Cardiac muscle cell (in vitro differentiated cells and primary cell): ENCODE measurements at regions not wholly inside any gene's neighbourhood (a gene's known extent, or its start where the extent isn't known, plus 50 kb on each side); places are given as distances from the start of the nearest gene placed in this dataset.
A peak's percentile ranks its signal among the peaks of the same experiment; 100 is the strongest.

Experiments used
- DNase-seq, 2 donors: peaks; one replicate each; pipeline versions ENCODE4 v3.0.0 to v3.0.0-alpha.2; 2010 to 2017; ENCODE audit warnings: low read depth in 1 of 2, low spot score in 1 of 2
- H3K27ac ChIP-seq: fragments of 200-600 bp; sonication (generic); 2 replicates; pipeline ENCODE4 v1.5.1; 2016
- H3K27me3 ChIP-seq: fragments of 200-600 bp; sonication (generic); 2 replicates; pipeline ENCODE4 v1.6.0; 2016; ENCODE audit warnings: control low read depth
- H3K36me3 ChIP-seq: fragments of 200-600 bp; sonication (generic); 2 replicates; pipeline ENCODE4 v1.5.1; 2016; ENCODE audit warnings: control low read depth
- H3K4me1 ChIP-seq: fragments of 200-600 bp; sonication (generic); 2 replicates; pipeline ENCODE4 v1.8.1; 2017; ENCODE audit warnings: low read depth, mild to moderate bottlenecking, mixed run types
- H3K4me3 ChIP-seq: fragments of 200-600 bp; sonication (generic); 2 replicates; pipeline ENCODE4 v1.5.1; 2016; ENCODE audit warnings: mild to moderate bottlenecking
- H3K9me3 ChIP-seq: fragments of 200-600 bp; sonication (generic); 2 replicates; pipeline ENCODE4 v1.5.1; 2017; ENCODE audit warnings: low read depth, mild to moderate bottlenecking, control low read depth
- CTCF ChIP-seq: IDR thresholded peaks from 2 replicates; pipeline ENCODE4 v1.5.1; 2012; ENCODE audit warnings: low read depth, mild to moderate bottlenecking, low read length

- Histone ChIP-seq H3K9me3 (no peaks in the 10 kb centered on the region), H3K27ac (no peak overlapping the region), H3K4me1 (no peaks in the 10 kb centered on the region), H3K4me3 (no peak overlapping the region), H3K27me3 (no peaks in the 10 kb centered on the region), H3K36me3 (no peaks in the 10 kb centered on the region)
- DNase-seq: no peak
- no peak for TF ChIP-seq CTCF
These were observed 191.8 kb upstream of the PLXNC1 start for GRCh38 chr12:93956551-93956950.

- Histone ChIP-seq H3K27me3 (no peaks in the 10 kb centered on the region), H3K27ac (no peak overlapping the region), H3K36me3 (no peaks in the 10 kb centered on the region), H3K4me3 (no peak overlapping the region), H3K4me1 (no peaks in the 10 kb centered on the region), H3K9me3 (no peaks in the 10 kb centered on the region)
- no peak for DNase-seq
- TF ChIP-seq CTCF: no peak
These were observed 191.2 kb upstream of the PLXNC1 start for GRCh38 chr12:93957168-93957567.

GRCh38 chr12:93957870-93958269, 190.5 kb upstream of the PLXNC1 start:
- no peak for DNase-seq
- Histone ChIP-seq H3K9me3 (no peaks in the 10 kb centered on the region), H3K4me1 (no peaks in the 10 kb centered on the region), H3K27me3 (no peaks in the 10 kb centered on the region), H3K27ac (no peak overlapping the region), H3K36me3 (no peaks in the 10 kb centered on the region), H3K4me3 (no peak overlapping the region)
- TF ChIP-seq CTCF: no peak

- Histone ChIP-seq H3K27ac (no peak overlapping the region), H3K9me3 (no peaks in the 10 kb centered on the region), H3K27me3 (no peaks in the 10 kb centered on the region), H3K4me3 (no peak overlapping the region), H3K4me1 (no peaks in the 10 kb centered on the region), H3K36me3 (no peaks in the 10 kb centered on the region)
- DNase-seq: no peak
- TF ChIP-seq CTCF: no peak
These were observed 188.7 kb upstream of the PLXNC1 start for GRCh38 chr12:93959657-93960056.

GRCh38 chr12:93960521-93960920, 187.9 kb upstream of the PLXNC1 start:
- Histone ChIP-seq H3K27ac (no peak overlapping the region), H3K9me3 (no peaks in the 10 kb centered on the region), H3K4me1 (no peaks in the 10 kb centered on the region), H3K27me3 (no peaks in the 10 kb centered on the region), H3K4me3 (no peak overlapping the region), H3K36me3 (no peaks in the 10 kb centered on the region)
- peak in 1 of 2 donors; percentile 42 for DNase-seq
- no peak for TF ChIP-seq CTCF

DNA sequence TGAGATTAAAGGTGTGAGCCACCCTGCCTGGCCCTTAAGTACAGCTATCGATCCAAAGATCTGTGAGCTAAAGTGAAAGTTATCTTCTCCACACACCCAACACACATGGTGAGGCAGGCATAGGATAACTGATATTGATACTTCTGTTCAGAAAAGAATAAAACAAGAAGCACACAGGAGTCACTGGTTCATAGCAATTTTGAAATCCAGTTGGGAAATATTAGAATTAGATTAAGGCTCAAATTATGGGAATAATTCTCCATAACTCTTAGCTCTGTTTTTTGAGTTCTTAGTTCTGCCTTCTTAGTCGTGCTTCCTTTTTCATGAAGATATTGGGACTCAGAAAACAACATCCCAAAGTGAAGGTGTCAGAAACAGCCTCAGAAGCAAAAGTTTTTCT, 186.0 kb upstream of the PLXNC1 start:
- Histone ChIP-seq H3K27ac (no peak overlapping the region), H3K4me3 (no peak overlapping the region), H3K36me3 (no peaks in the 10 kb centered on the region), H3K9me3 (no peaks in the 10 kb centered on the region), H3K27me3 (no peaks in the 10 kb centered on the region), H3K4me1 (no peaks in the 10 kb centered on the region)
- no peak for TF ChIP-seq CTCF
- DNase-seq: no peak
